Uterus (tissue), 3 donors: ENCODE measurements at regions not wholly inside any gene's neighbourhood (a gene's known extent, or its start where the extent isn't known, plus 50 kb on each side); places are given as distances from the start of the nearest gene placed in this dataset.

ENCODE experiments used
- DNase-seq, 2 donors: peaks; one replicate each; pipeline ENCODE4 v3.0.0-alpha.2; 2019 to 2020
- H3K27ac ChIP-seq, 2 donors: fragments of 200-600 bp; sonication (generic); 1 replicate in 1 of 2; 2 replicates in 1 of 2; pipeline ENCODE4 v1.5.1; 2016 to 2018
- H3K27me3 ChIP-seq, 2 donors: fragments of 200-600 bp; sonication (generic); one replicate each; pipeline ENCODE4 v1.5.1; 2018 to 2019; ENCODE audit warnings: control low read depth in 1 of 2
- H3K36me3 ChIP-seq, 2 donors: fragments of 200-600 bp; sonication (generic); one replicate each; pipeline ENCODE4 v1.5.1; 2019; ENCODE audit warnings: control low read depth in 1 of 2
- H3K4me1 ChIP-seq, 2 donors: fragments of 200-600 bp; sonication (generic); one replicate each; pipeline ENCODE4 v1.5.1; 2018 to 2019; ENCODE audit warnings: control low read depth in 1 of 2
- H3K4me3 ChIP-seq, 2 donors: fragments of 200-600 bp; sonication (generic); 1 replicate in 1 of 2; 2 replicates in 1 of 2; pipeline ENCODE4 v1.5.1; 2018 to 2019; ENCODE audit warnings: mild to moderate bottlenecking in 1 of 2
- H3K9me3 ChIP-seq, 2 donors: fragments of 200-600 bp; sonication (generic); one replicate each; pipeline ENCODE4 v1.5.1; 2019; ENCODE audit warnings: control low read depth in 1 of 2
- CTCF ChIP-seq, 4 experiments: fragments of 200-600 bp in 2 of 4; fragments of 450-650 bp in 2 of 4; sonication (generic) in 2 of 4; IDR thresholded peaks; one replicate each; pipeline ENCODE4 v1.5.1; 2016 to 2019; ENCODE audit warnings: antibody characterized with exemption in 4 of 4, mild to moderate bottlenecking in 2 of 4, moderate library complexity in 1 of 4
- POLR2A ChIP-seq, 2 donors: fragments of 450-650 bp; IDR thresholded peaks; one replicate each; pipeline ENCODE4 v1.6.1; 2016; ENCODE audit warnings: antibody characterized with exemption in 2 of 2, mild to moderate bottlenecking in 1 of 2, moderate library complexity in 1 of 2
- intact Hi-C: fragments of 100-400 bp; cut with DNase I; formaldehyde crosslinking; loops from one replicate; pipeline ENCODE4 v1.15.1; 2023; ENCODE audit warnings: low total_unique reads
- donor health status: DM: yes; HTN: yes; CAD: no.

DNA sequence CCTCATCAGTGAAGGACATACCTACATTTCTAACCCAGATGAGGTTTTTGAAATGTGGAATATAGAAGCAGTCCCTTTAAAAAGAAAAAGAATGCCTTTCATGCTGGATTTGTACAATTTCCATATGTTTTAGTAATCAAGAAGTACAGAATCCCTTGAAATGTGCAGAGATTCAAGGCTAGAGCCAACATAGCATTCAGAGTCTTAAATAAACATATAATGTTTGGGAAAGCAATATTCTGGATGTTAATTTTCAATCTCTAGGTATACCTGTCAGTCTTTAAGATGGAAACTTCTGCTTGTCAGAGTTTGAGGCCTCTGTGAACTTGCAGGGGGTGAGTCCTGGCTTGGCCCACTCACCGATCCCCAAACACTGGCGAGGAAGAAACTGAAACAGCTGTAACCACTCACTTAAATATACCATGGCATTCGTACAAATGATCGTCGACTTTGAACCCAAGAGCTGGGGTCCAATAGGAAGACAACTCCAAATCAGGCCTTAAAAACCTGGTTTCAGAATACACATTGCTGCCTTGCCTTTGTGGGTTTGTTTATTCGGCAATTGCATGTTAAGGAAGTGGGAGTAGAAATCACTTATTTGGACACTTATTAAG is 132.8 kb upstream of the NCK2 start:
- Histone ChIP-seq H3K27ac (no peak overlapping the region), H3K27me3 (no peaks in the 10 kb centered on the region), H3K4me3 (no peak overlapping the region), H3K4me1 (no peaks in the 10 kb centered on the region), H3K36me3 (no peaks in the 10 kb centered on the region), H3K9me3 (no peaks in the 10 kb centered on the region)
- DNase-seq: no peak
- intact Hi-C loops: no loop called here
- TF ChIP-seq POLR2A (IDR thresholded peaks at IDR 0.05) (no peak), CTCF (IDR thresholded peaks at IDR 0.05) (no peak)

DNA sequence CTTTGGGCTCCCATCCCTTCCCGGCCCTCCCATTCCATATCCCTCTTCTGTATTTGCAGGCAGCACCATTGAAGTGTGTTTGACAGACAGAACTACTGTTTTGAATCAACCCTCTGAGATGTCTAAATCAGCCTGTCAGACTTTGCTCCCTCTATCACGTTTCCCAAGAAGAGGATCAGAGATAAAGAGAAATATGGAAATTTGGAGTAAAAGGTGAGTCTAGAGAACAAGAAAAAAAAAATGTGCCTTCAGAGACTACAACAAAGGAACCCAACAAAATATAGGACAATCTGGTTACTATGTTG is 133.4 kb upstream of the NCK2 start:
- intact Hi-C loops: no loop called here
- DNase-seq: no peak

GRCh38 chr2:105610576-105611332 is 134.0 kb upstream of the NCK2 start:
- no peaks in the 10 kb centered on the region for H3K9me3 ChIP-seq
- intact Hi-C loops: no loop called here
- H3K4me1 ChIP-seq: no peaks in the 10 kb centered on the region
- H3K36me3 ChIP-seq: no peaks in the 10 kb centered on the region
- no peak for TF ChIP-seq POLR2A (IDR thresholded peaks at IDR 0.05)
- TF ChIP-seq CTCF (IDR thresholded peaks at IDR 0.05): no peak
- no peak overlapping the region for H3K27ac ChIP-seq
- DNase-seq: no peak
- no peak overlapping the region for H3K4me3 ChIP-seq
- H3K27me3 ChIP-seq: no peaks in the 10 kb centered on the region

More for the DNA sequence above, 133.4 kb upstream of the NCK2 start:
- no peaks in the 10 kb centered on the region for H3K9me3 ChIP-seq
- H3K4me3 ChIP-seq: no peak overlapping the region
- H3K27me3 ChIP-seq: no peaks in the 10 kb centered on the region
- H3K27ac ChIP-seq: no peak overlapping the region
- no peaks in the 10 kb centered on the region for H3K4me1 ChIP-seq
- no peak for TF ChIP-seq CTCF (IDR thresholded peaks at IDR 0.05)
- no peak for TF ChIP-seq POLR2A (IDR thresholded peaks at IDR 0.05)
- H3K36me3 ChIP-seq: no peaks in the 10 kb centered on the region

GRCh38 chr2:105609746-105610402 is 134.8 kb upstream of the NCK2 start:
- DNase-seq: no peak
- Histone ChIP-seq H3K4me3 (no peak overlapping the region), H3K4me1 (no peaks in the 10 kb centered on the region), H3K27me3 (no peaks in the 10 kb centered on the region), H3K9me3 (no peaks in the 10 kb centered on the region), H3K36me3 (no peaks in the 10 kb centered on the region), H3K27ac (no peak overlapping the region)
- intact Hi-C loops: no loop called here
- TF ChIP-seq CTCF (IDR thresholded peaks at IDR 0.05) (no peak), POLR2A (IDR thresholded peaks at IDR 0.05) (no peak)

- H3K36me3 ChIP-seq: no peaks in the 10 kb centered on the region
- no peak for DNase-seq
- no peak overlapping the region for H3K27ac ChIP-seq
- no peak overlapping the region for H3K4me3 ChIP-seq
- no peaks in the 10 kb centered on the region for H3K9me3 ChIP-seq
- TF ChIP-seq POLR2A (IDR thresholded peaks at IDR 0.05) (no peak), CTCF (IDR thresholded peaks at IDR 0.05) (no peak)
- intact Hi-C loops: no loop called here
- H3K4me1 ChIP-seq: no peaks in the 10 kb centered on the region
- no peaks in the 10 kb centered on the region for H3K27me3 ChIP-seq
Measured at GRCh38 chr2:105607920-105608504, 136.7 kb upstream of the NCK2 start.
